VCaP (cell line): ENCODE measurements at regions not wholly inside any gene's neighbourhood (a gene's known extent, or its start where the extent isn't known, plus 50 kb on each side); places are given as distances from the start of the nearest gene placed in this dataset.

ENCODE experiments used
- H3K27ac ChIP-seq: fragments of 450-650 bp; 2 replicates; pipeline ENCODE4 v1.5.1; 2017
- CTCF ChIP-seq: fragments of 450-650 bp; conservative IDR thresholded peaks from 2 replicates; pipeline ENCODE4 v1.5.1; 2017; ENCODE audit warnings: mild to moderate bottlenecking, moderate library complexity

DNA sequence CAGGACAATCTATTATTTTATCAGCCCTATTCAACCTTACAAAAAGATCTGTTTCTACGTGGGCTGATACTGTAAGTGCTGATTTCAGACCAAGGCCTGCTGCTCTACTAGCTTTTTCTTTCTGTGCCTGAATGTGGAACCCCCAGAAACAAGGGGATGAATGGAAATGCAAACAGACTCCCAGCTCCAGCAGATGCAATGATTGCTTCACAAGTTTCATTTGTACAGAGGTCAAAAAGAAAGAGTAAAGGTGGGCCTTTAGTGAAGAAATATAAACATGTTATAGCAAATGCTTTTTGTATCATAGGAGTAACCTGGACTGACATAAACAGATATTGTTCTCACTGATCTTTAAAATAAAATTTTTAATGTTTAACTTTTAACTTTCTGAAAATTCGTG lies 130.2 kb upstream of the SLC25A13 start:
- TF ChIP-seq CTCF = no peak
- no peak overlapping the region for H3K27ac ChIP-seq

DNA sequence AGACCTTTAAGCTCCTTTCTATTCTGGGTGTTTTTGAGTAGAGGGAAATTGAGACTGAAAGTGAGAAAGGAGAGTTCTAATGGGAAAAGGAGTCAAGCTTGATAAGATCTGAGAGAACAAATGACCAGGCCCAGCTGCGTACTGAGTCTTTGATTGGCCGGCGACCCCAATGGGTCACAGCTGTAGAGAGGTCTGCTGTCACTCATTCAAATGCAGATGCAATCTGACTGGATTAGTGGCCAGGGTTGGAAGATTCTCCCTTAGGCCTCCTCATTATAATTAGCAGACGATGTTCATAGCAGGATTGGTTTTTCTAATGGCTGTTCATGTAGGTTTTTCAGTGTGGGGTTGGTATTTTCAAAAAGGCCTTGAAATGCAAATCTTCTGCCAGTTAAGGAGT lies 127.2 kb upstream of the SLC25A13 start:
- no peak overlapping the region for H3K27ac ChIP-seq
- no peak for TF ChIP-seq CTCF

- peak overlapping the region; percentile 37 for H3K27ac ChIP-seq
- TF ChIP-seq CTCF = no peak
These were observed 125.3 kb upstream of the SLC25A13 start for GRCh38 chr7:96447109-96447645.

DNA sequence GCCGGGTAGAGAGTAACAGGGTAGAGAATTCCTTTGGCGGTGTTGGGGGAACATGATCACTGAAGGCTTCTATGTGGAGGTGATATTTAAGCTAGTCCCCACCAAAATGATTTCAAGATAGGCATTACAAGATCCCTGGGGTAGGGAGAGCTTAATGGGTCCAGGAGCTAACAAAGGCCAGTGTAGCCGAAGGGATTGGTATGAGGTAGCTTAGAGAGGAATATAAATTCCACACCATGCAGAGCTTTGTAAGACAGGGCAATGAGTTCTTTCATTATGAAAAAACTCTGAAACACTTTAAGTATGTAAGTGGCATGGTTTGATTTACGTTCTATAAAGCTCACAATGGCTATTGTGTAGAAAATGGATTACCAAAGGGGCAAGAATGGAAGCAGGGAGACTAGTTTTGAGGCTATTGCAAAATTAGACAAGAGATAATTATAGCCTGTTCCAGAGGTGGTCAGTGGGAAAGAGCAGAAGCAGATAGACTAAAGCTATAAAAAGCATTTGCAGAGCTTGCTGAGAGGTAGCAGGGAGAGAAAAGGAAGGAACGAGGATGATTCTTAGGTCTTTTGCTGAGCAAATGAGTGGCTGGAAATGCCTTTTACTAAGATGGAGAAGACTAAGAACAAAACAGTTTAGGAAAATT lies 119.7 kb upstream of the SLC25A13 start:
- no peak overlapping the region for H3K27ac ChIP-seq
- no peak for TF ChIP-seq CTCF

DNA sequence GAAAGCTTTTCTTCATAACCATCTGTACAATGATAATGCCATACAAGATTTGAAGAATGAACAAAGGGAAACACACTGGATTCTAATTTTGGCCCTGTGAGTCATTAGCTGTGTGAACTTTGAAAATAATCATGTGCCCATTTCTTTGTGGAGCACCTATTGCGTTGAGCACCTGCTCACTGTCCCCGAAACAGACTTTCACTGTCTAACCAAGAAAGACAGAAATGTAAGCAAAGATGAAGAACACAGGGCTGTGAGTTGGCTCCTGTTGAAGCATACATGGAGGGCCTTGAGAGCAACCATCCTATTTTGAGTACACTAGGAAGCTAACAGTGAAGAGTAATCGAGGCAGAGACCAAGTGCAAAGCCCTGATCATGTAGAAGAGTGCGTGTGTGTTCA lies 118.4 kb upstream of the SLC25A13 start:
- peak overlapping the region; percentile 18 for H3K27ac ChIP-seq
- no peak for TF ChIP-seq CTCF

DNA sequence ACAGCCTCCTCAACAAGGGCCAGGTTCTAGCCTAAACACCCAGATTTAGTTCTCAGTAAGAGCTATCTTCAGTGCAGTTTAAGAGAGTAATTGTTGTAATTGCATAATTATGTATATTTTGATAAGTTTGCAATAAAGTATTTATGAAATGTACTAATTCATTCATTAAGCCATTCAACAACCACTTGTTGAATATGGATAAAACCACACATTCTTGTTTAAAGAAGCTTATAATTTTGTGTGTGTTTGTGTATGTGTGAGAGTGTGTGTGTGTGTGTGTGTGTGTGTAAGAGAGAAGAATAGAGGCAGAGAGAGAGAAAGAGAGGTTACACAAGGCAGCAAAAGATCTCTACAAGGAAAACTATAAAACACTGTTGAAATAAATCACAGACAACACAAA lies 115.0 kb upstream of the SLC25A13 start:
- no peak for TF ChIP-seq CTCF
- H3K27ac ChIP-seq = no peak overlapping the region

DNA sequence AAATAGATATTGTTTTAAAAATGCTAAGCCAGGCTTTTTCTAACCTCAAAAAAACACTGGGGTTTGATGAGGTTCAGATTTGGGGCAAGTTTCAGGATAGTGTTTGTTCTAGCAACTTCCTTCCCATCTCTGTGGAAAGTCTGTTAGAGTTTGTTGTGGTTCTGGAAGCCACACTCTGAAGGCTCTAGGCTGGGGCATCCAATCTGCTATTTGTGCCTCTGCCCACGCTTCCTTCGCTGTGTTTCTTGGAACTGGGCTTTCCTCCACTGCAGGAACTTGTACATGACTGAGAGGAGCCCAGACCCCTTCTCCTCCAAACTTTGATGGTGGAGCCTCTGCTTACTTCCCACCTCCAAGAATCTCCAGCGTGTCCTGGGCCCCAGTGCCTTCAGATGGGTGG lies 108.5 kb upstream of the SLC25A13 start:
- no peak overlapping the region for H3K27ac ChIP-seq
- no peak for TF ChIP-seq CTCF
